ENCODE measurements at regions not wholly inside any gene's neighbourhood (a gene's known extent, or its start where the extent isn't known, plus 50 kb on each side); places are given as distances from the start of the nearest gene placed in this dataset.

- no peak for DNase-seq (ENCODE audit: extremely low spot score)
- TF ChIP-seq, protein P1, sequence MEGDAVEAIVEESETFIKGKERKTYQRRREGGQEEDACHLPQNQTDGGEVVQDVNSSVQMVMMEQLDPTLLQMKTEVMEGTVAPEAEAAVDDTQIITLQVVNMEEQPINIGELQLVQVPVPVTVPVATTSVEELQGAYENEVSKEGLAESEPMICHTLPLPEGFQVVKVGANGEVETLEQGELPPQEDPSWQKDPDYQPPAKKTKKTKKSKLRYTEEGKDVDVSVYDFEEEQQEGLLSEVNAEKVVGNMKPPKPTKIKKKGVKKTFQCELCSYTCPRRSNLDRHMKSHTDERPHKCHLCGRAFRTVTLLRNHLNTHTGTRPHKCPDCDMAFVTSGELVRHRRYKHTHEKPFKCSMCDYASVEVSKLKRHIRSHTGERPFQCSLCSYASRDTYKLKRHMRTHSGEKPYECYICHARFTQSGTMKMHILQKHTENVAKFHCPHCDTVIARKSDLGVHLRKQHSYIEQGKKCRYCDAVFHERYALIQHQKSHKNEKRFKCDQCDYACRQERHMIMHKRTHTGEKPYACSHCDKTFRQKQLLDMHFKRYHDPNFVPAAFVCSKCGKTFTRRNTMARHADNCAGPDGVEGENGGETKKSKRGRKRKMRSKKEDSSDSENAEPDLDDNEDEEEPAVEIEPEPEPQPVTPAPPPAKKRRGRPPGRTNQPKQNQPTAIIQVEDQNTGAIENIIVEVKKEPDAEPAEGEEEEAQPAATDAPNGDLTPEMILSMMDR (IDR thresholded peaks at IDR 0.05; ENCODE audit: control extremely low read depth, extremely low read depth, low read depth, missing control alignments): no peak
- ChIA-PET POLR2A (no interaction called here), CTCF (interaction anchor here (1.1 kb wide), 1 partner anchor 12 kb away, joined by 3 read pairs; no protein-coding TSS in a partner anchor)
These were observed 216.3 kb upstream of the ZC3H12A start for GRCh38 chr1:37258068-37258467.

GRCh38 chr1:37259019-37259418 is 215.4 kb upstream of the ZC3H12A start:
- POLR2A ChIA-PET: no interaction called here

DNA sequence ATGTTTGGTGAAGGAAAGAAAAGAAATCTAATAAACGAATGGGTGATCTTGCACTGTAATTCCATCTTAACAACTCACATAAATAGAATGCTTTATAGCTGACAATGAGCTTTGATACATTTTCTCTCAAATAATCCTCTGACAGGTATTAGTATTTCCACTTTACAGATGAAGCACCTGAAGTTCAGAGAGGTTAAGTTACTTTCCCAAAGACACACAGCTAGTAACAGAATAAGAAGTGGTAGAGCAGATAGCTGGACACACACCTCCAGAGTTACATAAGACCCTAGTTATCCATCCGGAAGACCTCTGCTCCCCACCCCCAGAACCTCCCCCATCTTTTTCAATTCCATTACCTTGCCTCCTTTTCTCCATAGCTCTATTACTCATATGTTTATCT is 213.3 kb upstream of the ZC3H12A start:
- TF ChIP-seq, protein P1 (IDR thresholded peaks at IDR 0.05; ENCODE audit: control extremely low read depth, extremely low read depth, low read depth, missing control alignments): no peak
- ChIA-PET CTCF (no interaction called here), POLR2A (no interaction called here)
- DNase-seq (ENCODE audit: extremely low spot score): no peak

More at GRCh38 chr1:37259019-37259418, 215.4 kb upstream of the ZC3H12A start:
- TF ChIP-seq, protein P1 (IDR thresholded peaks at IDR 0.05; ENCODE audit: control extremely low read depth, extremely low read depth, low read depth, missing control alignments): no peak
- no peak for DNase-seq (ENCODE audit: extremely low spot score)
- CTCF ChIA-PET: interaction anchor here (1.0 to 1.1 kb wide), 2 partner anchors 8 to 13 kb away, joined by 3 read pairs; no protein-coding TSS in a partner anchor

- DNase-seq (ENCODE audit: extremely low spot score): no peak
- ChIA-PET POLR2A (no interaction called here), CTCF (no interaction called here)
- TF ChIP-seq, protein P1 (IDR thresholded peaks at IDR 0.05; ENCODE audit: control extremely low read depth, extremely low read depth, low read depth, missing control alignments): no peak
These were observed 211.8 kb upstream of the ZC3H12A start for GRCh38 chr1:37262439-37263170.

GRCh38 chr1:37265156-37265555 is 209.2 kb upstream of the ZC3H12A start:
- CTCF ChIA-PET: no interaction called here
- no peak for DNase-seq (ENCODE audit: extremely low spot score)
- POLR2A ChIA-PET: no interaction called here
- TF ChIP-seq, protein P1 (IDR thresholded peaks at IDR 0.05; ENCODE audit: control extremely low read depth, extremely low read depth, low read depth, missing control alignments): no peak

GRCh38 chr1:37265786-37266667 is 208.4 kb upstream of the ZC3H12A start:
- DNase-seq (ENCODE audit: extremely low spot score): no peak
- CTCF ChIA-PET: no interaction called here
- TF ChIP-seq, protein P1 (IDR thresholded peaks at IDR 0.05; ENCODE audit: control extremely low read depth, extremely low read depth, low read depth, missing control alignments): no peak
- POLR2A ChIA-PET: no interaction called here
